Colonic mucosa (tissue), 4 donors: ENCODE measurements at regions not wholly inside any gene's neighbourhood (a gene's known extent, or its start where the extent isn't known, plus 50 kb on each side); places are given as distances from the start of the nearest gene placed in this dataset.

ENCODE experiments used
- DNase-seq: peaks from one replicate; pipeline ENCODE4 v3.0.0-alpha.2; 2020
- H3K27ac ChIP-seq: fragments of 200-600 bp; one replicate; pipeline ENCODE4 v1.8.0; 2021
- H3K27me3 ChIP-seq: fragments of 200-600 bp; one replicate; pipeline ENCODE4 v1.8.0; 2021
- H3K36me3 ChIP-seq: fragments of 200-600 bp; one replicate; pipeline ENCODE4 v1.8.0; 2021
- H3K4me1 ChIP-seq: fragments of 200-600 bp; one replicate; pipeline ENCODE4 v1.8.0; 2021; ENCODE audit warnings: mild to moderate bottlenecking
- H3K4me3 ChIP-seq: fragments of 200-600 bp; one replicate; pipeline ENCODE4 v1.8.0; 2021
- H3K9ac ChIP-seq, 2 donors: one replicate each; pipeline ENCODE4 v1.7.0; 2013; ENCODE audit warnings: control low read depth in 2 of 2, low read depth in 2 of 2, low read length in 2 of 2
- H3K9me3 ChIP-seq: fragments of 200-600 bp; one replicate; pipeline ENCODE4 v1.8.0; 2021
- CTCF ChIP-seq: fragments of 200-600 bp; IDR thresholded peaks from one replicate; pipeline ENCODE4 v1.8.0; 2022; ENCODE audit warnings: antibody characterized with exemption, mild to moderate bottlenecking
- intact Hi-C: fragments of 100-400 bp; cut with DNase I; formaldehyde crosslinking; loops from one replicate; pipeline ENCODE4 v1.14.1; 2022
- donor health status: healthy.
- donor health status: DM: no; HTN: no; CAD: no.
- donor health status: DM: no; HTN: no; CAD: no.

GRCh38 chr13:53601113-53601512 is 572.5 kb downstream of the OLFM4 start:
- no peaks in the 10 kb centered on the region for H3K36me3 ChIP-seq
- DNase-seq: no peak
- H3K4me3 ChIP-seq: no peak overlapping the region
- no peaks in the 10 kb centered on the region for H3K27me3 ChIP-seq
- H3K27ac ChIP-seq: no peak overlapping the region
- no peak overlapping the region for H3K9ac ChIP-seq
- no peak for TF ChIP-seq CTCF
- no peaks in the 10 kb centered on the region for H3K9me3 ChIP-seq
- no peaks in the 10 kb centered on the region for H3K4me1 ChIP-seq
- intact Hi-C loops: no loop called here

DNA sequence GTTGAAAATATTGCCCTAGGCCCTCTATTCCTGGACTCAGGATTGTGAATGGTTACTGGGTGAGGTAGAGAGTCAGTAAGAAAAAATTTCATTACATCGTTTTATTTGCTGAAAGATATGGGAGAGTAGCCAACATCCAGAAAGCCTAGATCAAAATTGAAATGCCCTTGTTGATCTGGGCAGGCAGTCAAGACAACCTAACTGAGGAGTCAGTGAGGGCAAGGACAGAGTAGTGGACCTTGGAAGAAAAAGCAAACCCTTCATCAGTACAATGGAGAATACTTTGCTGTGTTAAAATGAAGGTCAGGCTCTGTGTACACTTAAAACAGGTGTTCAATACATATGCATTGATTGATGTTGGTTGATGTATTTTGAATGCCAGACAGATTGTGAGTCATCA is 576.7 kb downstream of the OLFM4 start:
- Histone ChIP-seq H3K9ac (no peak overlapping the region), H3K4me1 (no peaks in the 10 kb centered on the region), H3K27me3 (no peaks in the 10 kb centered on the region), H3K4me3 (no peak overlapping the region), H3K27ac (no peak overlapping the region), H3K36me3 (no peaks in the 10 kb centered on the region), H3K9me3 (no peaks in the 10 kb centered on the region)
- DNase-seq: no peak
- intact Hi-C loops: no loop called here
- no peak for TF ChIP-seq CTCF

GRCh38 chr13:53612200-53612599 is 583.6 kb downstream of the OLFM4 start:
- no peak for TF ChIP-seq CTCF
- Histone ChIP-seq H3K9me3 (no peaks in the 10 kb centered on the region), H3K36me3 (no peaks in the 10 kb centered on the region), H3K4me1 (no peaks in the 10 kb centered on the region), H3K27ac (no peak overlapping the region), H3K4me3 (no peak overlapping the region), H3K9ac (no peak overlapping the region), H3K27me3 (no peaks in the 10 kb centered on the region)
- intact Hi-C loops: no loop called here
- no peak for DNase-seq

DNA sequence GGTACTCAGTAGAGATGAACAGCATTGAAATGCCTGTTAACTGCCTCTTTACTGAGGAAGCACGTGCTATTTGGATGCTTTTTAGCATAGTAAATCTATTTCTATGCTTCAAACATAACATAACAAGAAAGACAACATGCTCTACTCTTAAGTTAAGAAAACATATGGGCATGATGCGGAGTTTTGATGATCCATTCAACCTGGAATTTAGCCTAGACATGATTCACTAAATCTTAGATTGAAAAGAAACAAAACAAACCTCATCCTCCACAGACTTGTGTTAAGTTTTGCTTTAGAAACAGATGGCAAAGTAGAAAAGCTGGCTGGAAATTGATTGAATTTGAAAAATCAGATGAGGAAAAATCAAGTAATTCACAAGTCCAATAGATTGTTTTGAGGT is 593.8 kb downstream of the OLFM4 start:
- no peaks in the 10 kb centered on the region for H3K9me3 ChIP-seq
- H3K4me3 ChIP-seq: no peak overlapping the region
- no peak overlapping the region for H3K27ac ChIP-seq
- no peaks in the 10 kb centered on the region for H3K4me1 ChIP-seq
- no peaks in the 10 kb centered on the region for H3K27me3 ChIP-seq
- intact Hi-C loops: no loop called here
- DNase-seq: no peak
- TF ChIP-seq CTCF: no peak
- H3K9ac ChIP-seq: no peak overlapping the region
- no peaks in the 10 kb centered on the region for H3K36me3 ChIP-seq

GRCh38 chr13:53623146-53623545 is 594.5 kb downstream of the OLFM4 start:
- no peak overlapping the region for H3K4me3 ChIP-seq
- TF ChIP-seq CTCF: no peak

GRCh38 chr13:53631511-53631910 is 602.9 kb downstream of the OLFM4 start:
- Histone ChIP-seq H3K4me3 (no peak overlapping the region), H3K9me3 (no peaks in the 10 kb centered on the region), H3K4me1 (no peaks in the 10 kb centered on the region), H3K27ac (no peak overlapping the region), H3K27me3 (no peaks in the 10 kb centered on the region), H3K36me3 (no peaks in the 10 kb centered on the region), H3K9ac (no peak overlapping the region)
- intact Hi-C loops: no loop called here
- TF ChIP-seq CTCF: no peak
- no peak for DNase-seq

More at GRCh38 chr13:53623146-53623545, 594.5 kb downstream of the OLFM4 start:
- DNase-seq: no peak
- Histone ChIP-seq H3K4me1 (no peaks in the 10 kb centered on the region), H3K9me3 (no peaks in the 10 kb centered on the region), H3K36me3 (no peaks in the 10 kb centered on the region), H3K27me3 (no peaks in the 10 kb centered on the region), H3K9ac (no peak overlapping the region), H3K27ac (no peak overlapping the region)
- intact Hi-C loops: no loop called here
